ENCODE measurements at regions not wholly inside any gene's neighbourhood (a gene's known extent, or its start where the extent isn't known, plus 50 kb on each side); places are given as distances from the start of the nearest gene placed in this dataset.
A peak's percentile ranks its signal among the peaks of the same experiment; 100 is the strongest.

DNA sequence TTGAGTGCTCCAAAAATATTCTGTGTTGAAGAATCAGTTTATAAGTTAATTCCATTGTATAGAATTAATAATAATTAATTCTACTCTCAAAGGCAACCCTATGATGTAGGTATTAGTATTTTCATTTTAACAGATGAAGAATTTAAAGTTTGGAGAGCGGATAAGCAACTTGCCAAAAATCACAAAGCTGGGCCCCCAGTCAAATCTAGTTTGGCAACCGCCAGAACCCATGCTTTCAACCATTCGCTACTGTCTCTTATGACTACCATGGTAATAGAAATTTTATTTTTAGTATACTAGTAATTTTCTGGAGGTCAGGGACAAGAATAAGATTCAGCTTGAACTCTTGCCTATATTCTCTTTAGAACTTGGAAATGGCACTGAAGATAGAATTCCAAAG, 229.8 kb downstream of the IBTK start:
- no peak for DNase-seq (ENCODE audit: low spot score in 2 of 2)
- peak overlapping the region; percentile 42 for H3K27ac ChIP-seq

DNA sequence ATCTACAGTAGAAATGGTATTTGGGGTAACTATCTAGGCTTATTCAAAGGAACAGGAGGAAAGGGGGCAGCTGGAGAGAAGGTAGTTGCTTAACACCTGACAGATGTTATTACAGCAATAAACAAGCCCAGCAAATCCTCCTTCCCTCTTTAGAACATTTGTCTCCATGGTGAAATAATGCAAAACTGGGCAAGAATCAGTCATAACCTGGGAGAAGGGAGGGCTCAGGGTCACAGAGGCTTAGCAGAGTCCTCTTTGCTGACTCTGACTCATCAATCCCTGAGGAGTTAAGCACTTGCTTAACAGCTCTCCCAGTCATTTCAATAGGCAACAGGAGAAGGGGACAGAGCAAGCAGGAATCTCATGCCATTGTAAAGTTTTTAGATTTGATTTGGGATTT, 230.3 kb downstream of the IBTK start:
- H3K4me3 ChIP-seq, result no peak overlapping the region
- TF ChIP-seq POLR2A (IDR thresholded peaks at IDR 0.05), result no peak
- TF ChIP-seq, protein P1, sequence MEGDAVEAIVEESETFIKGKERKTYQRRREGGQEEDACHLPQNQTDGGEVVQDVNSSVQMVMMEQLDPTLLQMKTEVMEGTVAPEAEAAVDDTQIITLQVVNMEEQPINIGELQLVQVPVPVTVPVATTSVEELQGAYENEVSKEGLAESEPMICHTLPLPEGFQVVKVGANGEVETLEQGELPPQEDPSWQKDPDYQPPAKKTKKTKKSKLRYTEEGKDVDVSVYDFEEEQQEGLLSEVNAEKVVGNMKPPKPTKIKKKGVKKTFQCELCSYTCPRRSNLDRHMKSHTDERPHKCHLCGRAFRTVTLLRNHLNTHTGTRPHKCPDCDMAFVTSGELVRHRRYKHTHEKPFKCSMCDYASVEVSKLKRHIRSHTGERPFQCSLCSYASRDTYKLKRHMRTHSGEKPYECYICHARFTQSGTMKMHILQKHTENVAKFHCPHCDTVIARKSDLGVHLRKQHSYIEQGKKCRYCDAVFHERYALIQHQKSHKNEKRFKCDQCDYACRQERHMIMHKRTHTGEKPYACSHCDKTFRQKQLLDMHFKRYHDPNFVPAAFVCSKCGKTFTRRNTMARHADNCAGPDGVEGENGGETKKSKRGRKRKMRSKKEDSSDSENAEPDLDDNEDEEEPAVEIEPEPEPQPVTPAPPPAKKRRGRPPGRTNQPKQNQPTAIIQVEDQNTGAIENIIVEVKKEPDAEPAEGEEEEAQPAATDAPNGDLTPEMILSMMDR (IDR thresholded peaks at IDR 0.05), result no peak
- peak in 2 of 3 donors; percentile 47 to 55 for TF ChIP-seq POLR2AphosphoS5 (IDR thresholded peaks at IDR 0.05)
- no peak for TF ChIP-seq EP300 (IDR thresholded peaks at IDR 0.05)
- no peaks in the 10 kb centered on the region for H3K27me3 ChIP-seq
- peaks cover 34% of the 10 kb centered on the region for H3K4me1 ChIP-seq
- H3K27ac ChIP-seq, result peak overlapping the region; percentile 61
- no peaks in the 10 kb centered on the region for H3K9me3 ChIP-seq
- DNase-seq (ENCODE audit: low spot score in 2 of 2), result peak in 1 of 2 donors; percentile 71
- H3K36me3 ChIP-seq, result no peaks in the 10 kb centered on the region

More for the DNA sequence above, 229.8 kb downstream of the IBTK start:
- peaks cover 38% of the 10 kb centered on the region for H3K4me1 ChIP-seq
- no peaks in the 10 kb centered on the region for H3K27me3 ChIP-seq
- H3K36me3 ChIP-seq, result no peaks in the 10 kb centered on the region
- WGBS, result 71% methylated on average over 3 of the region's 3 CpGs
- no peaks in the 10 kb centered on the region for H3K9me3 ChIP-seq
- H3K4me3 ChIP-seq, result no peak overlapping the region
- no peak for TF ChIP-seq POLR2A (IDR thresholded peaks at IDR 0.05)
- no peak for TF ChIP-seq EP300 (IDR thresholded peaks at IDR 0.05)
- TF ChIP-seq, protein P1 (IDR thresholded peaks at IDR 0.05), result no peak
- TF ChIP-seq POLR2AphosphoS5 (IDR thresholded peaks at IDR 0.05), result no peak

DNA sequence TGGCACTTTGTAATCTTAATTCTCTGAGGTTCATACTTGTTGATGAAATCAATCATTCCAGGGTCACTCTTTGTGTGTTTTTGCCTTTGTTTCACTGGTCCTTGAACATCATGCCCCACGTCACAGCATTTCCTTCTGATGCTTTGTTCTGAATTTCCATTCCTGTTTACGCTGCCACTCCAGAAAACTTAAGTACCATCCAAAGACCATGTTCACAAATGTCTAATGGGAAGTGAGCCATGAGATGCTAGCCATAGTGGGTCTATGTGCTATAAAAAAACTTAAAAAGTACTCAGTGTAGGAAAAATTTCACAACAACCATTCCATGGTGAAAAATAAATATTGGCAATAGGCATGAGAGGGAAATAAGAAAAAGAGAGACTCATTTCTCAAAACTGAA, 232.0 kb downstream of the IBTK start:
- Histone ChIP-seq H3K36me3 (no peaks in the 10 kb centered on the region), H3K4me3 (no peak overlapping the region), H3K4me1 (peaks cover 33% of the 10 kb centered on the region), H3K27me3 (no peaks in the 10 kb centered on the region), H3K9me3 (no peaks in the 10 kb centered on the region), H3K27ac (peak overlapping the region; percentile 61)
- WGBS, result 71% methylated on average over 2 of the region's 2 CpGs
- DNase-seq (ENCODE audit: low spot score in 2 of 2), result no peak
- TF ChIP-seq POLR2A (IDR thresholded peaks at IDR 0.05), result no peak

DNA sequence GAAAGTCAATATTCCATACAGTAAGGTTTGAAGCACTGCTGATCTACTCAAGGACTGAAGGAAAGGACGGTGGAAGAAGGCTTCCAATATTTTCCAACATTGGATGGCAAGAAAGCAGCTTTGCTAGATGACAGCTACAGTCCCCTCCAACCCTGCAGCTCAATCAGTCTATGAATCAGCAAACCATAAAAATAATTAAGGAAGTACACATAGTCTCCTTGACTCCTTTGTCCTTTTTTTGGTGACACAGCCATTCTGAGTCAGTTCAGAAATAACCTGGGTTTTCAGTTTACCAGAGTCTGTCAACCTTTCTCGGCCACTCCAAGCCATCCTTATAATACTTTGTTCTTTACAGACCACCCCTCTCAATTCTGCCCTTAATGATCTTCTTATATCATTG, 232.5 kb downstream of the IBTK start:
- H3K4me1 ChIP-seq, result peaks cover 33% of the 10 kb centered on the region
- H3K27ac ChIP-seq, result peak overlapping the region; percentile 61
- TF ChIP-seq, protein P1 (IDR thresholded peaks at IDR 0.05), result no peak
- TF ChIP-seq POLR2A (IDR thresholded peaks at IDR 0.05) (no peak), POLR2AphosphoS5 (IDR thresholded peaks at IDR 0.05) (no peak), EP300 (IDR thresholded peaks at IDR 0.05) (no peak)
- no peaks in the 10 kb centered on the region for H3K27me3 ChIP-seq
- no peak for DNase-seq (ENCODE audit: low spot score in 2 of 2)
- H3K36me3 ChIP-seq, result no peaks in the 10 kb centered on the region
- H3K9me3 ChIP-seq, result no peaks in the 10 kb centered on the region
- 88% methylated on average over 2 of the region's 2 CpGs for WGBS
- no peak overlapping the region for H3K4me3 ChIP-seq

DNA sequence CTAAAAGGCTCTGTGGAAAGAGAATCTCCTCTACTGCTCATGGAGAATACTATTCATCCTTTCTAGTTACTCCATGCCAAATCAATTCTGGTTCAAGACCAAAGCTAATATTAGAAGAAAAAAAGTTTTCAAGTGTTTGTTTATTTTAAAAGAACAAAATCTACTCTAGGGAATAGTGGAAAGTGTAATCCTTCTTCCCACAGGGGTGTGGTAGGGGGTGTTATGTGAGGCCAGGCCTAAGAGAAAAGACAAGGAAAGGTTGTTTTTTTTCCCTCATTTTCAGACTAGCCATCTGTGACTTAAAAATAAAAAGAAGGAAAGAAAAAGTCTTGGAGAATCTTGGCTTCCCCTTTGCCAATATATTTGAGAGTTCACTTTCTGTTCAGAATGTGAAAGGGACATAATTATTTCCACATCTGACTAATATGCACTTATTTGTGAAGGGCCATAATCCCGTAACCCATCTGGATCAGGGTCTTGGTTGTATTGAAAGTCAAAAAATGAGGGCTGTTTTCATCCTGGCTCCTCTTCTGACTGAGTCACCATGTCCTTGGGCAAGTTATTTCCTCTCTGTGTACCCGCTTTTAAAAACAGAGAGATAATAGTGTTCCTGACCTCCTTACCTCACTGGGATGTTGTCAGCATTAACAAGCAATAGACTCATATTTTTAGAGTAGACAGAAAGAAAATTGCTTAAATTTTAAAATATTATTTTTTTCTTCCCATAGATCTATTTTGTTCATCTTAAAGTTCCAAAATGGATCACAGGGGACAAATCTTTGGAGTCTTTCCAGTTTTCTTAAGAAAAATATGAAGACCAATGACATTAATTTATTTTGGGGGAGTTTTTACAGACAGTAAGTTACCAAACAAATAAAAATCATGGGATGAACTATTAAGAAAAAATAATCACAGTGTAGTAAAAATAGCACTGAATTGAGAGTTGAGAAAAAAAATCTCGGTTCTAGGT, 233.7 kb downstream of the IBTK start:
- Histone ChIP-seq H3K4me1 (peaks cover 33% of the 10 kb centered on the region), H3K36me3 (no peaks in the 10 kb centered on the region), H3K4me3 (no peak overlapping the region), H3K27ac (peak overlapping the region; percentile 61), H3K27me3 (no peaks in the 10 kb centered on the region), H3K9me3 (peaks cover 6% of the 10 kb centered on the region)
- WGBS, result 35% methylated on average over 3 of the region's 3 CpGs
- DNase-seq (ENCODE audit: low spot score in 2 of 2), result no peak
- peak in 1 of 3 donors; percentile 25 for TF ChIP-seq POLR2AphosphoS5 (IDR thresholded peaks at IDR 0.05)
- TF ChIP-seq, protein P1 (IDR thresholded peaks at IDR 0.05), result no peak
